Ovary (tissue), 3 donors: ENCODE measurements at regions not wholly inside any gene's neighbourhood (a gene's known extent, or its start where the extent isn't known, plus 50 kb on each side); places are given as distances from the start of the nearest gene placed in this dataset.

Source experiments
- EP300 ChIP-seq: sonication (generic); formaldehyde crosslinking; IDR thresholded peaks from one replicate; pipeline ENCODE4 v1.6.1; 2017; ENCODE audit warnings: antibody characterized with exemption
- POLR2A ChIP-seq: fragments of 450-650 bp; IDR thresholded peaks from one replicate; pipeline ENCODE4 v1.6.1; 2017; ENCODE audit warnings: antibody characterized with exemption, mild to moderate bottlenecking, moderate library complexity
- TF ChIP-seq, protein P1 (sequence below), 3 donors: fragments of 450-650 bp in 2 of 3; fragments of 200-600 bp in 1 of 3; IDR thresholded peaks; one replicate each; pipeline versions ENCODE4 v1.5.1 to v1.8.0; 2016 to 2022; ENCODE audit warnings: antibody characterized with exemption in 3 of 3, mild to moderate bottlenecking in 1 of 3
- donor health status: DM: no; HTN: no; CAD: no.

DNA sequence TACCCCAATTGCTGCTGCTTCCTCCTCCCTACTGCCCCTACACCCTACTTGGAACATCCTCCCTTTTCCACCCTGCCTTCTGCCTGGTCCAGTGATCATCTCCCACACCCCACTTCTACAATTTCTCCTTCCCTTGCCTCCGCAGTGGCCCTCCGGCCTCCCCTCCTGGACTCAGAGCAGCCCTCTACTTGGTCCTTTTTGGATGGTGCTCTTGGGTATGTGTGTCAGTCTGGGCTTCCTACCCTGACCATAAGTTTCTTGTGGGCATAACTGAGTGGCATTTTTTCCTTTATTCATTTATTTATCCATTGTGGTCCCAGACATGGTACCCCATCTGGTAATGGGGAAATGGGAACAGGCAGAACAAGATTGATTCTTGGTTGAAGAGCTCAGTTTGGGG lies 111.4 kb upstream of the NAV2 start:
- TF ChIP-seq, protein P1, sequence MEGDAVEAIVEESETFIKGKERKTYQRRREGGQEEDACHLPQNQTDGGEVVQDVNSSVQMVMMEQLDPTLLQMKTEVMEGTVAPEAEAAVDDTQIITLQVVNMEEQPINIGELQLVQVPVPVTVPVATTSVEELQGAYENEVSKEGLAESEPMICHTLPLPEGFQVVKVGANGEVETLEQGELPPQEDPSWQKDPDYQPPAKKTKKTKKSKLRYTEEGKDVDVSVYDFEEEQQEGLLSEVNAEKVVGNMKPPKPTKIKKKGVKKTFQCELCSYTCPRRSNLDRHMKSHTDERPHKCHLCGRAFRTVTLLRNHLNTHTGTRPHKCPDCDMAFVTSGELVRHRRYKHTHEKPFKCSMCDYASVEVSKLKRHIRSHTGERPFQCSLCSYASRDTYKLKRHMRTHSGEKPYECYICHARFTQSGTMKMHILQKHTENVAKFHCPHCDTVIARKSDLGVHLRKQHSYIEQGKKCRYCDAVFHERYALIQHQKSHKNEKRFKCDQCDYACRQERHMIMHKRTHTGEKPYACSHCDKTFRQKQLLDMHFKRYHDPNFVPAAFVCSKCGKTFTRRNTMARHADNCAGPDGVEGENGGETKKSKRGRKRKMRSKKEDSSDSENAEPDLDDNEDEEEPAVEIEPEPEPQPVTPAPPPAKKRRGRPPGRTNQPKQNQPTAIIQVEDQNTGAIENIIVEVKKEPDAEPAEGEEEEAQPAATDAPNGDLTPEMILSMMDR (IDR thresholded peaks at IDR 0.05) = no peak
- TF ChIP-seq POLR2A (no peak), EP300 (no peak)
